ENCODE measurements at regions not wholly inside any gene's neighbourhood (a gene's known extent, or its start where the extent isn't known, plus 50 kb on each side); places are given as distances from the start of the nearest gene placed in this dataset.

DNA sequence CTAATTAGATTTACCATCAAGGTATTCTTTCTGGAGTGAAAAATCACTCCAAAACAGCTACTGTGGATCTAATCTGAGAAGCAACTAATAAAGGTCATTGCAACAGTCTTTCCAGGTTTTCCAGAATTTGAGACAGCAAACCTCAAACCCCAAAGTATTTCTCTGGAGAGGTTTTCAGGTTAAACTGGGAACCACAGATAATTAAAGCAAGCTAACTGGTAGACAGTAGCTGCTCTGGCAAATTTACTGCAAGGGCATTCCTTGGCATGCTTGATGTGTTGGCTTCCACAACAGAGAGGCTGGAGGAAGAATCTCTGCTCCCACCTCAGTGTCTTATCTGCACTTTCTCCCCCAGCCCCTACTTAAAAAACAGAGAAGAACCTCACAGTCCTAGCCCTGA lies 140.0 kb upstream of the NRBF2 start:
- no peaks in the 10 kb centered on the region for H3K9me3 ChIP-seq (ENCODE audit: control insufficient read depth, insufficient read depth, low read depth, low read length)
- DNase-seq (ENCODE audit: low read depth, low spot score) (no peak), ATAC-seq (no peak)
- no peak overlapping the region for H3K27ac ChIP-seq (ENCODE audit: low read length)
- TF ChIP-seq TCF7L2 (IDR thresholded peaks at IDR 0.05; ENCODE audit: low read depth, low read length) (no peak), POLR2AphosphoS5 (IDR thresholded peaks at IDR 0.05; ENCODE audit: low read depth, low read length) (no peak), SIN3A (IDR thresholded peaks at IDR 0.05; ENCODE audit: borderline replicate concordance, insufficient read depth, low read depth, low read length) (no peak)
- TF ChIP-seq, protein P1, sequence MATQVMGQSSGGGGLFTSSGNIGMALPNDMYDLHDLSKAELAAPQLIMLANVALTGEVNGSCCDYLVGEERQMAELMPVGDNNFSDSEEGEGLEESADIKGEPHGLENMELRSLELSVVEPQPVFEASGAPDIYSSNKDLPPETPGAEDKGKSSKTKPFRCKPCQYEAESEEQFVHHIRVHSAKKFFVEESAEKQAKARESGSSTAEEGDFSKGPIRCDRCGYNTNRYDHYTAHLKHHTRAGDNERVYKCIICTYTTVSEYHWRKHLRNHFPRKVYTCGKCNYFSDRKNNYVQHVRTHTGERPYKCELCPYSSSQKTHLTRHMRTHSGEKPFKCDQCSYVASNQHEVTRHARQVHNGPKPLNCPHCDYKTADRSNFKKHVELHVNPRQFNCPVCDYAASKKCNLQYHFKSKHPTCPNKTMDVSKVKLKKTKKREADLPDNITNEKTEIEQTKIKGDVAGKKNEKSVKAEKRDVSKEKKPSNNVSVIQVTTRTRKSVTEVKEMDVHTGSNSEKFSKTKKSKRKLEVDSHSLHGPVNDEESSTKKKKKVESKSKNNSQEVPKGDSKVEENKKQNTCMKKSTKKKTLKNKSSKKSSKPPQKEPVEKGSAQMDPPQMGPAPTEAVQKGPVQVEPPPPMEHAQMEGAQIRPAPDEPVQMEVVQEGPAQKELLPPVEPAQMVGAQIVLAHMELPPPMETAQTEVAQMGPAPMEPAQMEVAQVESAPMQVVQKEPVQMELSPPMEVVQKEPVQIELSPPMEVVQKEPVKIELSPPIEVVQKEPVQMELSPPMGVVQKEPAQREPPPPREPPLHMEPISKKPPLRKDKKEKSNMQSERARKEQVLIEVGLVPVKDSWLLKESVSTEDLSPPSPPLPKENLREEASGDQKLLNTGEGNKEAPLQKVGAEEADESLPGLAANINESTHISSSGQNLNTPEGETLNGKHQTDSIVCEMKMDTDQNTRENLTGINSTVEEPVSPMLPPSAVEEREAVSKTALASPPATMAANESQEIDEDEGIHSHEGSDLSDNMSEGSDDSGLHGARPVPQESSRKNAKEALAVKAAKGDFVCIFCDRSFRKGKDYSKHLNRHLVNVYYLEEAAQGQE (IDR thresholded peaks at IDR 0.05; ENCODE audit: insufficient read depth in 1 of 2, low read depth in 2 of 2, low read length in 1 of 2): no peak
- TF ChIP-seq, protein P2, sequence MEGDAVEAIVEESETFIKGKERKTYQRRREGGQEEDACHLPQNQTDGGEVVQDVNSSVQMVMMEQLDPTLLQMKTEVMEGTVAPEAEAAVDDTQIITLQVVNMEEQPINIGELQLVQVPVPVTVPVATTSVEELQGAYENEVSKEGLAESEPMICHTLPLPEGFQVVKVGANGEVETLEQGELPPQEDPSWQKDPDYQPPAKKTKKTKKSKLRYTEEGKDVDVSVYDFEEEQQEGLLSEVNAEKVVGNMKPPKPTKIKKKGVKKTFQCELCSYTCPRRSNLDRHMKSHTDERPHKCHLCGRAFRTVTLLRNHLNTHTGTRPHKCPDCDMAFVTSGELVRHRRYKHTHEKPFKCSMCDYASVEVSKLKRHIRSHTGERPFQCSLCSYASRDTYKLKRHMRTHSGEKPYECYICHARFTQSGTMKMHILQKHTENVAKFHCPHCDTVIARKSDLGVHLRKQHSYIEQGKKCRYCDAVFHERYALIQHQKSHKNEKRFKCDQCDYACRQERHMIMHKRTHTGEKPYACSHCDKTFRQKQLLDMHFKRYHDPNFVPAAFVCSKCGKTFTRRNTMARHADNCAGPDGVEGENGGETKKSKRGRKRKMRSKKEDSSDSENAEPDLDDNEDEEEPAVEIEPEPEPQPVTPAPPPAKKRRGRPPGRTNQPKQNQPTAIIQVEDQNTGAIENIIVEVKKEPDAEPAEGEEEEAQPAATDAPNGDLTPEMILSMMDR (IDR thresholded peaks at IDR 0.05): no peak
- peaks cover 11% of the 10 kb centered on the region for H3K27me3 ChIP-seq (ENCODE audit: control insufficient read depth, insufficient read depth, low read length)
- CTCF ChIA-PET: interaction anchor here (0.5 to 0.6 kb wide), 2 partner anchors 645 to 948 kb away, joined by 3 to 5 read pairs; no protein-coding TSS in a partner anchor
- H3K4me1 ChIP-seq (ENCODE audit: control insufficient read depth, insufficient read depth, low read length): no peaks in the 10 kb centered on the region
- POLR2A ChIA-PET: no interaction called here
- BruUV-seq (replicated peaks): no TSS peak
- in situ Hi-C loops (cut with HindIII; ENCODE audit: low pct_unique_long_range_greater_than_20kb, low sequenced_read_pairs) (no loop called here), intact Hi-C loops (cut with micrococcal nuclease; ENCODE audit: unreplicated experiment) (no loop called here)
- H3K36me3 ChIP-seq (ENCODE audit: control insufficient read depth, insufficient read depth, low read length): no peaks in the 10 kb centered on the region
- H3K4me3 ChIP-seq (ENCODE audit: low read depth in 2 of 2, low read length in 2 of 2): no peak overlapping the region

DNA sequence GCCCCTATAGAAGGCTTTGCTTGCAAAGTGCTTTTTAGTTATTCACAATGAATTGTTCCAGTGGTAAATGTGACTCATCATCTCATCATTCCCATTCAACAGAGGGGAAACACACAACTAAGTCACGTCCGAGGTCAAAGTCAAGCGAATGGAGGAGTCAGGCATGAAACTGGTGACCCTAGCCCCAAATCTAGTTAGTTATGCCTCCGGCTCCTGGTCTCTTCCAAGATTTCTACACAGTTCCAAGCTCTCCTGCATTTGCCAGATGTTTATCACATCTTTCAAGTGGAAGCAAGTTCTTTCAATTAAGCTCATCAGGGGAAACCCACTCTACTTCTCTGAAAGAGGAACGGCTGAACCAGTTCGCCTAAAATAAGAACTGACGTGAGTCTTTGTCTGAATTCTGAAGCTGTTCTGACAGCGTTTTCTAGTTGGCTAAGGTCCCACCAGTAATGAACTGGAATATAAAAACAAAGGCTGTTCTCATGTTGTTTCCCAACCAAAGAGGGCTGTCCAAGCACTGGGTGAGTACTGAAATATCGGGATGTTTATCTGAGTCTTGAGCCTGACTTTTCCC lies 140.9 kb upstream of the NRBF2 start:
- DNase-seq (ENCODE audit: low read depth, low spot score): no peak
- no peak for ATAC-seq
- Histone ChIP-seq H3K36me3 (ENCODE audit: control insufficient read depth, insufficient read depth, low read length) (no peaks in the 10 kb centered on the region), H3K4me3 (ENCODE audit: low read depth in 2 of 2, low read length in 2 of 2) (no peak overlapping the region), H3K27me3 (ENCODE audit: control insufficient read depth, insufficient read depth, low read length) (peaks cover 11% of the 10 kb centered on the region), H3K4me1 (ENCODE audit: control insufficient read depth, insufficient read depth, low read length) (no peaks in the 10 kb centered on the region), H3K27ac (ENCODE audit: low read length) (no peak overlapping the region), H3K9me3 (ENCODE audit: control insufficient read depth, insufficient read depth, low read depth, low read length) (no peaks in the 10 kb centered on the region)
- TF ChIP-seq, protein P1 (IDR thresholded peaks at IDR 0.05; ENCODE audit: insufficient read depth in 1 of 2, low read depth in 2 of 2, low read length in 1 of 2): no peak
- TF ChIP-seq TCF7L2 (IDR thresholded peaks at IDR 0.05; ENCODE audit: low read depth, low read length): no peak
- no peak for TF ChIP-seq SIN3A (IDR thresholded peaks at IDR 0.05; ENCODE audit: borderline replicate concordance, insufficient read depth, low read depth, low read length)
- TF ChIP-seq, protein P2 (IDR thresholded peaks at IDR 0.05): no peak
- no peak for TF ChIP-seq POLR2AphosphoS5 (IDR thresholded peaks at IDR 0.05; ENCODE audit: low read depth, low read length)
- in situ Hi-C loops (cut with HindIII; ENCODE audit: low pct_unique_long_range_greater_than_20kb, low sequenced_read_pairs): no loop called here
- intact Hi-C loops (cut with micrococcal nuclease; ENCODE audit: unreplicated experiment): no loop called here
- ChIA-PET CTCF (no interaction called here), POLR2A (no interaction called here)
- BruUV-seq (replicated peaks): no TSS peak
